ENCODE measurements at regions not wholly inside any gene's neighbourhood (a gene's known extent, or its start where the extent isn't known, plus 50 kb on each side); places are given as distances from the start of the nearest gene placed in this dataset.

- TF ChIP-seq CTCF (IDR thresholded peaks at IDR 0.05), result no peak
- TF ChIP-seq POLR2A (IDR thresholded peaks at IDR 0.05), result no peak
Measured at GRCh38 chr14:31960039-31960438, 117.1 kb upstream of the ARHGAP5 start.
